Activated CD8-positive, alpha-beta memory T cell treated with anti-CD3 and anti-CD28 coated beads for 36 hours (primary cell): ENCODE measurements at regions not wholly inside any gene's neighbourhood (a gene's known extent, or its start where the extent isn't known, plus 50 kb on each side); places are given as distances from the start of the nearest gene placed in this dataset.

Experiments
- CTCF ChIA-PET: fragments of 350-600 bp; sonication (Branson Sonifier 250); formaldehyde crosslinking; loops from one replicate; lab custom pipeline; 2021; ENCODE audit warnings: antibody characterized with exemption; lab: Charles Lee
- POLR2A ChIA-PET: fragments of 350-600 bp; sonication (Branson Sonifier 250); formaldehyde crosslinking; loops from one replicate; lab custom pipeline; 2021; ENCODE audit warnings: antibody characterized with exemption; lab: Charles Lee

- POLR2A ChIA-PET: no interaction called here
- CTCF ChIA-PET: interaction anchor here (0.6 kb wide), 1 partner anchor 139 kb away, joined by 3 read pairs; no protein-coding TSS in a partner anchor
Measured at GRCh38 chr9:91055845-91056244, 254.2 kb downstream of the SYK start.

GRCh38 chr9:91056486-91056885 lies 254.9 kb downstream of the SYK start:
- ChIA-PET CTCF (interaction anchor here (0.6 kb wide), 1 partner anchor 138 kb away, joined by 3 read pairs; no protein-coding TSS in a partner anchor), POLR2A (no interaction called here)

DNA sequence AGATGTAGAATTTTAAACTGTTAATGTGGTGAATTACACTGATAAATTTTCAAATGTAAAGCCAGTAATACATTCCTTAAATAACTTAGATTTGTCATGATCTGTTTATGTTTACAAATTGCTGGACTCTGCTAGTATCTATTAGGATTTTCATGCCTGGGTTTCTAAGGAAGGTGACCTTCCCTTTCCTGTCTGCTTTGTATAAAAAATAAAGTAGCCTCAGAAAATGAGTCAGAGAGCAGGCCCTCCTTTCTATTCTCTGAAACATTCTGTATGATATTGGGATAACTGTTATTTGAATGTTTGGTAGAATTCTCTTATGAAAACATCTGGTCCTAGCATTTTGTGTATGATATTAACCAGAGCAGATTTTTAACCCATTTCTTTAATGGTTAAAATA lies 255.3 kb downstream of the SYK start:
- POLR2A ChIA-PET: no interaction called here
- CTCF ChIA-PET: no interaction called here

- POLR2A ChIA-PET: no interaction called here
- CTCF ChIA-PET: no interaction called here
Measured at GRCh38 chr9:91059713-91060112, 258.1 kb downstream of the SYK start.

DNA sequence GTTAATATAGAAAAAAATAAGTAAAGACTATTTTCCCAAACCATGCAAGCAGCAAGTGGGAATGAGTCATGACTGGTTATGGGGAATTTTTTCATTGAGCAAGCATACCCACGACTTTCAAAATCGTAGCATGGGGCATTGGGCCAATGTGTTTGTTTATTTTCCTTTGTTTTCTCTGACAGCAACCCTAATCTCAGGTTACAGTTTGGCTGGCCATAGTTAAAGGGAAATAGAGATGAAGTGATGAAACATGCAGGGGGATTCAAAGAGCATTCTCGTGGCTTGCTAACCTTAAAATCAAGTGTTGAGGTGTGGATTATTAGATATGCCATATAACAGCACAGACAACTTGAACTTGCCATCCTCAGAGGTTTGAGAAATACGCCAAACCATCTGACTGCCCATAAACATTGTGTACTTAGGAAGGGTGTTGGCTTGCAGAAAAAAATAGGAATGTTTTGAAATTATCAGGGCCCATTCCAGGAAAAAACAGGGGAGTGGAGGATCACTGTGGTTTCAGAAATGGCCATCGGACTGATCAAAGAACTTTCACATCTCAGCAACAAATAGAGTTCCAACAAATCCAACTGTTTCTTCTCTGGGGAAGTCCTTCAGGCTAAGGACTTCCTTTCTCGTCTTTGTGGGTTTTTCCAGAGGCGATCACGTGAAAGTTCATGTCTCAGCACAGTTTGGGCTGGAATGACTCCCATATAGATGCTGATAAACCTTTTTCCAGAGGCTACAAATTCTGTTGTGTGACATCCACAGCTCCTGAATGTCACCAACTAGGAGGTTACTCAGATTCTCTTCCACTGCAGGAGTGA lies 259.1 kb downstream of the SYK start:
- CTCF ChIA-PET: interaction anchor here (0.6 to 1.0 kb wide), 4 partner anchors 10 to 409 kb away, joined by 3 read pairs; no protein-coding TSS in a partner anchor
- POLR2A ChIA-PET: no interaction called here

DNA sequence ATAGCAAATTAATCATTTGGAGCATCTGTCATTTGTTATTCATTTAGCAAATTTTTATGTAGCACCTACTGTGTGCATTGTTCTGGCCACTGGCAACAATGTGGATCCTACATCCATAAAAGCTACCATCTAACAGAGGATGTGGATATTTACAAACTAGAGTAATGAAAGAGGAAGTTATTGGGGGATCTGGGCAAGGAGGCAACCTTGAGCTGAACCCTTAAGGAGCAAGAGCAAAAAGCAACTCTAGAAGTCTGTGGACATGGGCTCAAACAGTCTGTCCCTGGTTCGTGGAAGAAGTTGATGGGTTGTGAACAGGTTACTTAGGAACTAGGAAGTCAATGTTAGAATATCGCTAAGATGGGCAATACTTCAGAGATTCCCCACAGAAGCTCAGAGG lies 259.9 kb downstream of the SYK start:
- ChIA-PET CTCF (interaction anchor here (0.6 to 1.0 kb wide), 3 partner anchors 10 to 34 kb away, joined by 3 read pairs; no protein-coding TSS in a partner anchor), POLR2A (no interaction called here)

DNA sequence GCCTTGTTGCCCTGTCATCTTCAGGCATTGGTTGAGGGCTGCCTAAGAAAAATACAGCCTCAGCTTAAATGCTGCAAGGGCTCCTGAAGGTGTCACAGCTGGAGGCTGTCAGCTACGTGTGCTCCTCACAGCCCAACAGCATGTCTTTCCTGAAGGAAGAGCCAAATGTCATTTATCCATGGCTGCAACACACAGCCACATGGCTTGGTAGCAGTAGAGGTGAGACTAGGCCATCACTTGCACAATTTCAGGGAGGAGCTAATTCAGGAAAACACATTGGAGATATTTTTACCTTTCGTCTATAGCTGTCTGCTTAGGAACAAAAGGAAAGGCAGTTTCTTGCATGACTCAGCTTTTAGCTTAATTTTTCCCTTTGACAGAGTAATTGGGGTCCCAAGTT lies 260.7 kb downstream of the SYK start:
- POLR2A ChIA-PET: no interaction called here

DNA sequence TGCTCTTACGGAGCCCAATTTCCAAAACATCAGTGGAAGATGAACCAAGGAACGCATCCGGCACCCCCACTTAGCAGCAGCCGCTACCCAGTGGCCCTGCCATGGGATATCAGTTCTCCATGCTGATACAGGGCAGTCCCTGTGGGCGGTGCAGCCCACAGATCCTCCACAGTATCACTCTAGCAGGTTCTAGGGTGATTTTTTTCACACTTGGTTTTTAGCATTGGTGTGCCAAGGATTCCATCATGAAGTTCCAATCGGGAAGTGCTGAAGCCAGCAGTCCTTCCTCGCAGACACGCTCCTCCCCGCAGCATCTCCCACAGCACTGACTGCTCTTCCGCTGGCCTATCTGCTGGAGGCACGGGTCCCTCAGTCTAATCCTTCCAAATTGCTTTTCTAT lies 261.9 kb downstream of the SYK start:
- POLR2A ChIA-PET: no interaction called here

More for the DNA sequence above, 260.7 kb downstream of the SYK start:
- CTCF ChIA-PET: interaction anchor here (1.4 kb wide), 1 partner anchor 40 kb away, joined by 3 read pairs; no protein-coding TSS in a partner anchor

DNA sequence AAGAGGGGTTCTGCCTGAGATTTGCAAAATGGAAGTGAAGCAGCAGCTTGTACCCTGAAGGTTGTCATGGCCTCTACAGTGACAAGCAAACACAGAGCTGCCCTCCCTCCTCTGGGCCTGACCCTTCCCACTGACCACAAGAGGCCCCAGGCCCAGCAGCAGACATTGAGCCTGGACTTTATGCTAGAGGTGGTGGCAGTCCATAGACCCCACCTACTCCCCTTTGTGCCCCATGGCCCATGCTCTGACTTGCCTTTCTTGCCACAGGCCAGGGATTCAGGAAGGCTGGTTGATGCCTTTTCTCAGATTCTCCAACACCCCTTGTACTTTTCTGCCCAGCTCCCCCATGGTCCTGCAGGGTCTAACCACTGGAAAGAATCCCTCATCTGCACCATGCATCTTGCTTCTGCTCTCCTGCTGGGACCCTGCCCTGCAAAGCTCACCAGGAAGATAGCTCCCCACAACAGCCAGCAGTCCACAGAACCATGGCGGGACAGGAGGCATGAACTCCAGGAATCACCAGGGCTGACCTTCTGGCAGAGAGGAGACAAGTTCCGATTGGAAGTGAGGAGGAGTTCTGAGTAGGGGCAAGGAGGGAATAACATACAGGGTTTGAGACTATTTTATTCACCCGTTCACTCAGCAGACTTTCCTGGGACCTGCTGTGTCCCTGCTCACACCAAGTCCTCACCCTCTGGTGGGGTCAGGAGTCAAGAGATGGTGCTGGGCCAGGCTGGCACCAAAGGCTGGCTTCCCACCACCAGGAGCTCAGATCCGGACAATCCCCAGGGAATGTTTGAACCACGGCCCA lies 263.8 kb downstream of the SYK start:
- POLR2A ChIA-PET: no interaction called here
- CTCF ChIA-PET: no interaction called here

More for the DNA sequence above, 261.9 kb downstream of the SYK start:
- CTCF ChIA-PET: interaction anchor here (1.4 kb wide), 1 partner anchor 39 kb away, joined by 3 read pairs; no protein-coding TSS in a partner anchor

GRCh38 chr9:91066042-91066415 lies 264.4 kb downstream of the SYK start:
- ChIA-PET CTCF (no interaction called here), POLR2A (no interaction called here)

GRCh38 chr9:91066856-91067255 lies 265.2 kb downstream of the SYK start:
- CTCF ChIA-PET: no interaction called here
- POLR2A ChIA-PET: no interaction called here

GRCh38 chr9:91067306-91067860 lies 265.8 kb downstream of the SYK start:
- ChIA-PET POLR2A (no interaction called here), CTCF (no interaction called here)

DNA sequence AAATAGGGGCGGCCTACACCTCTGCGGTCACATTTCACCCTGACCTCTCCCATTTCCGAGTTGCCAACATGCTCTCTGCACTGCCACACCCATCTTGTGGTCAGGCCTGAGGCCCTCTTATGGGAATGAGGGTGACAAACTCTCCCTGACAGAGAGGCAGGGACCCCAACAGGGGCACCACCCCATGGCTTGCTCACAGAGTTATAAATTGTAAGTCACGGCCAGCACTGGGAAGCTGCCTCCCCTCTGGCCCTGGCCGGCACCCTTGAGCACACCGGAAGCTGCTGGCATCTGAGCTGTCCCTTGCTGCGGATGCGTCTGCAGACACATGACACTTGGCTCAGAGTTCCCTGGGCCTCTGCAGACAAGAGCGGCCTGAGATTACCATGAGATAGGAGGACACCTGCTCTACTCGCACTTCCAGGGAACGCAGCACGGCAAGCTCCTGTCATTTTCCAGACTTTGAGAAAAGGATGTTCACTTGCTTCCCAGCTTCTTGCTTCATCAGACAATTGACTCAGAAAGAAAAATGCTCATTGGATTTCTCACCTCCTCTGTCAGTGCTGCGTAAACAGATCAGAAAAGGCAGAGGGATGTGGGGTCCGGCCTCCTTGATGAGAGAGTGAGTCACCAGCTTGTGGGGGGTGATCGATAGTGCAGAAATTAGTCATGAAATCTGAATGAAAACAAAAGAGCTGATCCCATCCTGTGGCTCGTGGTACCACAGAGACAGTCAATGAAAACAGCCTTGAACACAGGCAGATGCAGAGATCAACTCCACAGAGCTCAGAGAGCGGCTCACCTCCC lies 269.8 kb downstream of the SYK start:
- ChIA-PET POLR2A (interaction anchor here (0.6 to 1.5 kb wide), 6 partner anchors 23 to 357 kb away, joined by 3 to 11 read pairs (median 3); no protein-coding TSS in a partner anchor), CTCF (interaction anchor here (0.7 to 1.8 kb wide), 10 partner anchors 10 to 121 kb away, joined by 3 to 5 read pairs (median 3); no protein-coding TSS in a partner anchor)

GRCh38 chr9:91073049-91073810 lies 271.6 kb downstream of the SYK start:
- CTCF ChIA-PET: no interaction called here

DNA sequence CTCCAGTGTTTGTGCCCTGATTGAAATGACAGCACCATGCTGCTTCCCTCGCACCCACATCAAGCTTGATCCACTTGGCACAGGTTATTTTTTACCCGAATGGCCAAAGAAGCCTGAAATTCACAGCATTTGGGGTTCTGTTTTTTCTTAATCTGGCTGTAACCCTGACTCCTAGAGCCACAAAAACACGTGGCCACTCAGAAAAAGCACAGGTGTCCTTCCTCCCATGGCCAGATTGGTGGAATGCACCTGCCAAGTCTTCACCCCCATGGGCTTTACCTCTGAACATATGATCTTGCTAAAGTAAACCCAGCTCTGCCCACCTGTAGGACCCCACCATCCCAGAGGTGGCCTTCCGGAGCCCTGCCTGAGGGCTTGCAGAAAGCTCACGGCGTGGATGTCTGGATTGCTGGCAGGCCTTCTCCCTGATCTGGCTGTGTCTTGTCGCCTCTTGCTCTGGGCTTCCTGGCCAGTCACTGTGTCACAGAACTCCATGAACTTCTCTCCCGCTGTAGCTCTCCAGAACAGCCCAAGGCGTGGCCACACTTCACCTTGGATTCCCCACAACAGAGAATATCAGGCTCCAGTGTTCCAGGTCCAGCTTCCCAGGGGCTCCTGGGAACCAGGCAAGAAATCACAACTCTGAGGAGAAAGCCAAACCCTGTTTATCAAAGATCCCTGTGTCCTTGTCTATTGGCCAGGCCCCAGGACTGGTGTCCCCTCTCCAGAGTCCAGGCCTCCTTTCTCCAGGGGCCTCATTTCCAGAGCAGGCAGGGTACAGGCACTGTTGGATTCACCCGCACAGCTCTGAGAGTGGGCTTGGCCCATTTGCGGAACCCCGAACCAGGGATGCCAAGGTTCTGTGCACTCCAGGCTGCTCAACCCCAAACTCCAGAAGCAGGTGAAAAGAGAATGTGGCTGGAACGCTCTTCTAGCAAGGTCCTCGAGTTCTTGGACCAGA lies 272.5 kb downstream of the SYK start:
- ChIA-PET CTCF (no interaction called here), POLR2A (no interaction called here)

More at GRCh38 chr9:91073049-91073810, 271.6 kb downstream of the SYK start:
- POLR2A ChIA-PET: interaction anchor here (1.0 kb wide), 1 partner anchor 29 kb away, joined by 3 read pairs; no protein-coding TSS in a partner anchor

DNA sequence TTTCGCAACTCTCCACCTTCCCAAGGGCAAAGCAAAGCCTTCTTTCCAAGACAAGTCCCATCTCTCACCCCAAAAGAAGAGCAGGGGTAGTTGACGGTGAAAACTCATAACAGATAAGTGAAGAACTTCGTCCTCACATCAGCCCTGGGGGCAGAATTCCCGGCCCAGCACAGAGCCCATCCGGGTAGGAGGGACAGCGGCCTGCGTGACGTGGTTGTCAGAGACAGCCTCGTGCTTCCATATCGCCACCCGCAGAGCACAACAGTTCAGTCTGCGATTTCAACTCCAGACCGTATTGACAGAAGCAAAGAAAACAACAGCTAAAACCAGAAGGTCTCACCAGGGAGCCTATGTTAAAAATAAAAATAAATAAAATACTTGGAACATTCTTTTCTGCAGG lies 273.2 kb downstream of the SYK start:
- ChIA-PET POLR2A (no interaction called here), CTCF (no interaction called here)

DNA sequence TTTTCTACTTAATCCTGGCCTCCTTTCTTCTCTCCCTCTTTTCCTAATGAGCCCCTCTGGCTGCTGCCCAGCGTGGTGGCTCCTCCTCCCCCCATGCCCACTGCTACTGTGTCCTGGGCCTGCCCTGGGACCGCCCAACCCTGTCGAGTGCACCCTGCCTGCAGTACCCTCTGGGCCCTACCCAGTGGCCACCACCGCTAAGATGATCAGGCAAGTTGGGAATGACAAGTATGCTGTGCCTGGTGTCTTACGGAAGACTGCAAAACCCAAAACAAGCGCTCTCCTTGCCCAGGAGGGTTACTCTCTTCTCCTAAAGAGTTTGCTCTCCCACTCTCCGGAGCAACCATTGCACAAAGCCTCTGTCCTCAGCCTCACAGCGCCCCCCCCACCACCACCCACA lies 273.7 kb downstream of the SYK start:
- POLR2A ChIA-PET: no interaction called here
- CTCF ChIA-PET: no interaction called here
